BLaER1 treated with 17β-estradiol and CSF1 and Interleukin-3, amounts not matched to agents 10 nM and 100 nM (cell line): ENCODE measurements at regions not wholly inside any gene's neighbourhood (a gene's known extent, or its start where the extent isn't known, plus 50 kb on each side); places are given as distances from the start of the nearest gene placed in this dataset.
"Not testable (repeated sequence)": the region's sequence is repeated elsewhere in the genome, so short reads cannot be mapped to it uniquely, and the experiment has no call there.

Experiments
- H3K27ac ChIP-seq, 11 experiments: shearing (Covaris generic); formaldehyde crosslinking; 2 replicates each; pipeline ENCODE4 v1.8.1; 2022
- H3K27me3 ChIP-seq, 11 experiments: shearing (Covaris generic); formaldehyde crosslinking; 2 replicates each; pipeline ENCODE4 v1.8.1; 2022
- H3K36me3 ChIP-seq, 11 experiments: shearing (Covaris generic); formaldehyde crosslinking; 2 replicates each; pipeline ENCODE4 v1.8.1; 2022
- H3K4me1 ChIP-seq, 10 experiments: shearing (Covaris generic); formaldehyde crosslinking; 2 replicates each; pipeline ENCODE4 v1.8.1; 2022
- H3K4me2 ChIP-seq, 11 experiments: shearing (Covaris generic); formaldehyde crosslinking; 2 replicates each; pipeline ENCODE4 v1.8.1; 2022
- H3K4me3 ChIP-seq, 10 experiments: shearing (Covaris generic); formaldehyde crosslinking; 2 replicates each; pipeline ENCODE4 v1.8.1; 2022
- H3K9ac ChIP-seq, 11 experiments: shearing (Covaris generic); formaldehyde crosslinking; 2 replicates each; pipeline ENCODE4 v1.8.1; 2022
- H3K9me3 ChIP-seq, 11 experiments: shearing (Covaris generic); formaldehyde crosslinking; replicated peaks in 1 of 11; 2 replicates each; pipeline ENCODE4 v1.8.1; 2022
- H4K20me1 ChIP-seq, 11 experiments: shearing (Covaris generic); formaldehyde crosslinking; 2 replicates each; pipeline ENCODE4 v1.8.1; 2022
- Cebpa-rat ChIP-seq, 11 experiments: shearing (Covaris generic); IDR thresholded peaks; 2 replicates each; pipeline ENCODE4 v1.8.1; 2022

DNA sequence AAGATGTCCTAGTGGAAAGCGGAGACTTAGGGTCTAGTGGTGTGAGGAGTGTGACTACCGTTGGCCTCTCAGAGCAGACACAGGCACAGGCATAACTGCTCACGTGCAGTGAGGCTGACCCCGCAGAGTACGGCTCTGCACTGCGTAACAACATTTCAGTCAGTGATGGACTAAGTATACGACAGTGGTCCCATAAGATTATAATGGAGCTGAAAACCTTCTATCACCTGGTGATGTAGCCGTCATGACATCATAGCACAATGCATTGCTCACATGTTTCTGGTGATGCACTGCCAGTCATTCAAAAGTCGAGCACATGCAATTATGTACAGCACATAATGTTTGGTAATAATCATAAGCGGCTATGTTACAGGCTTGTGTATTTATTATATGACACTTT is 179.6 kb downstream of the VAPA start:
- Histone ChIP-seq H3K27ac (no peak overlapping the region), H3K9ac (no peak overlapping the region), H3K9me3 (no peaks in the 10 kb centered on the region), H4K20me1 (no peaks in the 10 kb centered on the region), H3K4me3 (no peak overlapping the region), H3K27me3 (no peaks in the 10 kb centered on the region), H3K4me2 (no peak overlapping the region), H3K36me3 (no peaks in the 10 kb centered on the region), H3K4me1 (peaks cover 18 to 30% (median 26%) of the 10 kb centered on the region in 10 experiments)
- no peak for TF ChIP-seq Cebpa-rat (IDR thresholded peaks at IDR 0.05)

DNA sequence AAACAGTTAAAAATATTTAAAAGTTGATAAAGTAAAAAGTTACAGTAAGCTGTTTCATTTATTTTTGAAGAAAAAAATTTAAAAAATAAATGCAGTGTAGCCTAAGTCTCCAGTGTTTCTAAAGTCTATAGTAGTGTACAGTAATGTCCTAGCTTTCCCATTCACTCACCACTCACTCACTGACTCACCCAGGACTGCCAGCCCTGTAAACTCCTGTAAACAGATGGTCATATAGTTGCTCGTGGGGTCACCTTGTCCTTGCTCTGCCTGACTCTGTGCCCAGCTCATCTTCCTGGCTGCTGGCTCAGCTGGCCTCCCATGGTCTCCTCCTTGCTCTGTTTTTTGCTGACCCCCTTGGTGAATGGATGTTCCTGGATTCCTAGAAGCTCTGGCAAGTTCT is 180.3 kb downstream of the VAPA start:
- Histone ChIP-seq H3K4me2 (no peak overlapping the region; a peak in 1 of 22 replicates), H3K9me3 (no peaks in the 10 kb centered on the region), H3K27ac (no peak overlapping the region), H3K9ac (no peak overlapping the region), H4K20me1 (no peaks in the 10 kb centered on the region), H3K4me1 (peaks cover 18 to 25% (median 23%) of the 10 kb centered on the region in 10 experiments), H3K36me3 (no peaks in the 10 kb centered on the region), H3K4me3 (no peak overlapping the region), H3K27me3 (no peaks in the 10 kb centered on the region)
- no peak for TF ChIP-seq Cebpa-rat (IDR thresholded peaks at IDR 0.05)

DNA sequence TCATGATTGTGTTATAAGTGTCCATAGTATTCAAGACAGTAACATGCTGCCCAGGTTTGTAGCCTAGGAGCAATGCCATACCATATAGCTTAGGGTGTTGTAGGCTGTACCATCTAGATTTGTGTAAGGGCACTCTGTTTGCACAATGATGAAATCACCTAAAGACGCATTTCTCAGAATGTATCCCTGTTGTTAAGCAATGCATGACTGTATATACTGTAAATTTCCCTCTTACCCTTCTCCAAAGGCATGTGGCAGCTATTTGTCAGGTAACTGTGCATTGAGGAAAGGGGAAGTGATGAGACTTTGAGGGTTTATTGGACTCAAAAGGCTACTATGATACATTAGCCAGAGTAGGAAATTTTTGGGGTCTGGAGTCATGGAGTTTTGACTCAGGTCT is 180.8 kb downstream of the VAPA start:
- H3K4me3 ChIP-seq: no peak overlapping the region
- H3K4me2 ChIP-seq: no peak overlapping the region

GRCh38 chr18:10095356-10095755 is 181.5 kb downstream of the VAPA start:
- Histone ChIP-seq H3K27me3 (no peaks in the 10 kb centered on the region), H4K20me1 (no peaks in the 10 kb centered on the region), H3K36me3 (no peaks in the 10 kb centered on the region), H3K27ac (no peak overlapping the region), H3K4me1 (peaks cover 7 to 13% (median 11%) of the 10 kb centered on the region in 10 experiments), H3K4me2 (no peak overlapping the region), H3K9me3 (no peaks in the 10 kb centered on the region), H3K4me3 (no peak overlapping the region), H3K9ac (no peak overlapping the region)
- no peak for TF ChIP-seq Cebpa-rat (IDR thresholded peaks at IDR 0.05)

More for the DNA sequence above, 180.8 kb downstream of the VAPA start:
- no peak overlapping the region for H3K27ac ChIP-seq
- no peak for TF ChIP-seq Cebpa-rat (IDR thresholded peaks at IDR 0.05)
- H3K9ac ChIP-seq: no peak overlapping the region
- no peaks in the 10 kb centered on the region for H4K20me1 ChIP-seq
- H3K4me1 ChIP-seq: peaks cover 14 to 20% (median 18%) of the 10 kb centered on the region in 10 experiments
- H3K27me3 ChIP-seq: no peaks in the 10 kb centered on the region
- H3K36me3 ChIP-seq: no peaks in the 10 kb centered on the region
- no peaks in the 10 kb centered on the region for H3K9me3 ChIP-seq

- H3K9ac ChIP-seq: no peak overlapping the region
- H3K9me3 ChIP-seq: peaks cover 1 to 6% (median 2%) of the 10 kb centered on the region in 11 experiments; a peak in 20 of 22 replicates
- peaks cover 11 to 18% (median 14%) of the 10 kb centered on the region in 10 experiments for H3K4me1 ChIP-seq
- no peak overlapping the region for H3K4me2 ChIP-seq
- no peaks in the 10 kb centered on the region for H3K27me3 ChIP-seq
- H3K36me3 ChIP-seq: no peaks in the 10 kb centered on the region
- no peaks in the 10 kb centered on the region for H4K20me1 ChIP-seq
- TF ChIP-seq Cebpa-rat (IDR thresholded peaks at IDR 0.05): no peak
- H3K4me3 ChIP-seq: no peak overlapping the region
- no peak overlapping the region for H3K27ac ChIP-seq
Measured at GRCh38 chr18:10099539-10100140, 185.8 kb downstream of the VAPA start.

DNA sequence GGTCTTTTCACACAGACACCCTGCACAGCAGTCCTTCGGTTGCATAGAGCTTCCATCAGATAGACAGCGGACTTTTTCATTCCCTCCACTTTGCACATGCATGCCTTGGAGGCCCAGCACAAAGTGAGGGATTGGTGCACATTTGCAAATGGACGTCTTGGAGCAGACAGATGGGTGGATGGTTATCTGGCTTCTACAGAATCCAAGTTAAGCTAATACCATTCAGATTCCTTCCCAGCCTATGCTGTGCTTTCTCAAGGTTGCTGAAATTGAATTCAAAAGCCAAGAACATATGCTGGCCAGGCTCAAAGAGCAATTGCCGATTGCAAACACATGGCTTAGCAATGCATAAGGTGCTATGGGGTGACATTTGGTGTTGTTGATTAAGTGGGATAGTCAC is 186.4 kb downstream of the VAPA start:
- Histone ChIP-seq H3K27ac (no peak overlapping the region), H3K4me2 (0 out of 22 replicates have a peak overlapping the region, but pooled peaks of 1 of the 11 experiments have one; percentile 59), H3K9ac (no peak overlapping the region), H3K4me3 (no peak overlapping the region), H3K27me3 (no peaks in the 10 kb centered on the region), H3K36me3 (no peaks in the 10 kb centered on the region), H4K20me1 (no peaks in the 10 kb centered on the region), H3K4me1 (peaks cover 11 to 18% (median 14%) of the 10 kb centered on the region in 10 experiments), H3K9me3 (peaks cover 7 to 12% (median 8%) of the 10 kb centered on the region in 11 experiments)
- no peak for TF ChIP-seq Cebpa-rat (IDR thresholded peaks at IDR 0.05)

- no peak overlapping the region for H3K4me3 ChIP-seq
- H3K9me3 ChIP-seq: peaks cover 16 to 21% (median 17%) of the 10 kb centered on the region in 11 experiments
- H3K9ac ChIP-seq: no peak overlapping the region; a peak in 2 of 22 replicates
- peak overlapping the region; percentile 33 to 78 (median 62) for H3K4me2 ChIP-seq
- no peaks in the 10 kb centered on the region for H4K20me1 ChIP-seq
- no peaks in the 10 kb centered on the region for H3K36me3 ChIP-seq
- no peak overlapping the region; a peak in 1 of 22 replicates for H3K27ac ChIP-seq
- H3K27me3 ChIP-seq: no peaks in the 10 kb centered on the region
- H3K4me1 ChIP-seq: peaks cover 11 to 18% (median 14%) of the 10 kb centered on the region in 10 experiments
- TF ChIP-seq Cebpa-rat (IDR thresholded peaks at IDR 0.05): no peak
Measured at GRCh38 chr18:10100941-10101701, 187.3 kb downstream of the VAPA start.

DNA sequence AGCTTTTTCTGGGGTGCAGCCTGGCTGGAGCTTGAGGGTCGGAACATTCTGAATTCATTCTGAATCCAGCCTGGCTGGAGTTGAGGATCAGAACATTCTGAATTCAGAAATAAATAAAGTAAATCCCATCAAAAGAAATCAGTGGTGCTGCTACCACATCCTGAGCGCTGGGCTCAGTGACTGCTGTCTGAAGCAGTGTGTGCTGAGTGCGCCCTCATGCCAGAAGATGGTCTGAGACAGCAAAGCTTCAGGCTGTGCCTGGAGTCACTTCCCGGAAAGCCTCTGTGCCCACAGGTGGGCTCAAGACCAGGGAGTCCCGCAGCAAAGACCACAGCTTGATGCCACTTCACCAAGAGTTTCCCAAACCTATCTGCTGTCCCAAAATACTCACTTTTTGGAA is 187.9 kb downstream of the VAPA start:
- H3K27ac ChIP-seq: no peak overlapping the region; a peak in 1 of 22 replicates
- no peak overlapping the region for H3K4me3 ChIP-seq
- no peaks in the 10 kb centered on the region for H3K36me3 ChIP-seq
- peak overlapping the region; percentile 33 to 78 (median 62) for H3K4me2 ChIP-seq
- H3K9ac ChIP-seq: no peak overlapping the region; a peak in 1 of 22 replicates
- no peaks in the 10 kb centered on the region for H4K20me1 ChIP-seq
- peaks cover 11 to 18% (median 14%) of the 10 kb centered on the region in 10 experiments for H3K4me1 ChIP-seq
- TF ChIP-seq Cebpa-rat (IDR thresholded peaks at IDR 0.05): no peak
- H3K27me3 ChIP-seq: no peaks in the 10 kb centered on the region
- peaks cover 18 to 27% (median 21%) of the 10 kb centered on the region in 11 experiments for H3K9me3 ChIP-seq

DNA sequence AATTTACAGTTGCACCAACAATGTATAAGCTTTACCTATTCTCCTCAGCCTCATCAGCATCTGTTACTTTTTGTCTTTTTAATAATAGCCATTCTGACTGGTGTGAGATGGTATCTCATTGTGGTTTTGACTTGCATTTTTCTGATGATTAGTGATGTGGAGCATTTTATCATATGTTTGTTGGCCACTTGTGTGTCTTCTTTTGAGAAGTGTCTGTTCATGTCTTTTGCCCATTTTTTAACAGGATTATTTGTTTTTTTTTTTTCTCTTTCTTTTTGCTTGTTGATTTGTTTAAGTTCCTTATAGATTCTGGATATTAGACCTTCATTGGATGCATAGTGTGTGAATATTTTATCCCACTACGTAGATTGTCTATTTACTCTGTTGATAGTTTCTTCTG is 191.3 kb downstream of the VAPA start:
- not testable (repeated sequence) for H3K9ac ChIP-seq
- H3K9me3 ChIP-seq: peaks cover 19 to 28% (median 23%) of the 10 kb centered on the region in 11 experiments
- H3K4me1 ChIP-seq: peaks cover 11 to 18% (median 14%) of the 10 kb centered on the region in 10 experiments

More for the DNA sequence above, 191.3 kb downstream of the VAPA start:
- H3K36me3 ChIP-seq, H3K4me3 ChIP-seq, H3K27ac ChIP-seq, H3K27me3 ChIP-seq, H4K20me1 ChIP-seq, H3K4me2 ChIP-seq: not testable (repeated sequence)
